Mesendoderm (in vitro differentiated cells): ENCODE measurements at regions not wholly inside any gene's neighbourhood (a gene's known extent, or its start where the extent isn't known, plus 50 kb on each side); places are given as distances from the start of the nearest gene placed in this dataset.
"Not testable (repeated sequence)": the region's sequence is repeated elsewhere in the genome, so short reads cannot be mapped to it uniquely, and the experiment has no call there.

Experiments used
- DNase-seq: peaks from one replicate; pipeline ENCODE4 v3.0.0; 2013
- H2AK5ac ChIP-seq: 2 replicates; pipeline ENCODE4 v1.6.1; 2013; ENCODE audit warnings: low read length, inconsistent platforms
- H2BK120ac ChIP-seq: 2 replicates; pipeline ENCODE4 v1.6.1; 2013; ENCODE audit warnings: low read depth, mild to moderate bottlenecking, low read length, moderate library complexity, mixed read lengths
- H2BK15ac ChIP-seq: replicated peaks from 2 replicates; pipeline ENCODE4 v1.6.1; 2013; ENCODE audit warnings: low read depth, mild to moderate bottlenecking, moderate library complexity
- H2BK5ac ChIP-seq: 2 replicates; pipeline ENCODE4 v1.6.1; 2013; ENCODE audit warnings: low read length, inconsistent platforms
- H3K18ac ChIP-seq: 2 replicates; pipeline ENCODE4 v1.6.1; 2013; ENCODE audit warnings: mild to moderate bottlenecking, low read length, mixed read lengths
- H3K23ac ChIP-seq: one replicate; pipeline ENCODE4 v1.6.1; 2013; ENCODE audit warnings: low read length
- H3K27ac ChIP-seq: 2 replicates; pipeline ENCODE4 v1.5.1; 2013; ENCODE audit warnings: low read depth, mild to moderate bottlenecking, inconsistent platforms, low read length, moderate library complexity
- H3K27me3 ChIP-seq: 2 replicates; pipeline ENCODE4 v1.6.1; 2013; ENCODE audit warnings: low read length, control low read depth, mild to moderate bottlenecking, inconsistent platforms; ENCODE audit not compliant: insufficient read depth, poor library complexity
- H3K36me3 ChIP-seq: 2 replicates; pipeline ENCODE4 v1.6.1; 2013; ENCODE audit warnings: low read length, inconsistent platforms; ENCODE audit not compliant: control insufficient read depth, insufficient read depth
- H3K4ac ChIP-seq: one replicate; pipeline ENCODE4 v1.6.1; 2013; ENCODE audit warnings: low read depth, mild to moderate bottlenecking, low read length, moderate library complexity
- H3K4me1 ChIP-seq: 2 replicates; pipeline ENCODE4 v1.6.1; 2013; ENCODE audit warnings: low read depth, low read length, inconsistent platforms; ENCODE audit not compliant: control insufficient read depth
- H3K4me2 ChIP-seq: 2 replicates; pipeline ENCODE4 v1.6.1; 2013; ENCODE audit warnings: low read length
- H3K4me3 ChIP-seq: 2 replicates; pipeline ENCODE4 v1.5.1; 2013; ENCODE audit warnings: mild to moderate bottlenecking, low read length
- H3K56ac ChIP-seq: one replicate; pipeline ENCODE4 v1.6.1; 2013; ENCODE audit warnings: low read length
- H3K79me1 ChIP-seq: 2 replicates; pipeline ENCODE4 v1.6.1; 2013; ENCODE audit warnings: low read length, inconsistent platforms
- H3K79me2 ChIP-seq: 2 replicates; pipeline ENCODE4 v1.6.1; 2013; ENCODE audit warnings: mild to moderate bottlenecking, low read length; ENCODE audit not compliant: control insufficient read depth, insufficient read depth
- H3K9ac ChIP-seq: 2 replicates; pipeline ENCODE4 v1.6.1; 2013; ENCODE audit warnings: low read length, inconsistent platforms
- H4K5ac ChIP-seq: one replicate; pipeline ENCODE4 v1.6.1; 2013; ENCODE audit warnings: low read length
- H4K8ac ChIP-seq: one replicate; pipeline ENCODE4 v1.6.1; 2013; ENCODE audit warnings: low read depth, mild to moderate bottlenecking, control low read depth, low read length, moderate library complexity
- WGBS: extraction: QIAGEN DNeasy Blood & Tissue Kit; methylation state at CpG from one replicate; pipeline ENCODE4 v1.1.7; 2013; ENCODE audit warnings: low lambda C conversion rate, missing lambda C conversion rate; ENCODE audit not compliant: insufficient coverage; ENCODE audit errors: extremely low coverage; 5-methylcytosine and 5-hydroxymethylcytosine counted together

DNA sequence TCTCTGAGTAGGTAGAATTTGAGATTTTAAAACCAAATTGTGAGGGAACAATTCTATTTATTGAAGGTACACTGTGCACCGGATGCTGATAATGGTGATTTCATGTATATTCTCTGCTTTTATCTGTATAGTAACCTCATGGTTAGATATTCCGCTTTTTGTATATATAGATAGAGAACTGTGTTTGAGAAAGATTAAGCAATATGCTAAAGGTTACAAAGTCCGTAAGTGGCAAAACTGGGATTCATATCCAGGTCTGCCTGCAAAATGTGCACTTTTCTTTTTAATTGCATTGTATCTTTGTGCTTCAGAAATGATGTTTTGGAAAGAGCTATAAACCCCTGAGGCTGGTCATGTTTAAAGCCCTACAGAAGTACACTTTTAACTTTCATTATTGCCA lies 635.4 kb upstream of the NECTIN3 start:
- Histone ChIP-seq H3K18ac (no peak overlapping the region), H3K27me3 (no peaks in the 10 kb centered on the region), H3K56ac (no peak overlapping the region), H3K23ac (no peak overlapping the region), H3K36me3 (no peaks in the 10 kb centered on the region), H3K4me2 (no peak overlapping the region), H2BK5ac (no peak overlapping the region), H3K79me1 (no peaks in the 10 kb centered on the region), H2AK5ac (no peak overlapping the region), H3K9ac (no peak overlapping the region), H2BK120ac (no peak overlapping the region), H4K5ac (no peak overlapping the region), H3K4me3 (no peak overlapping the region), H2BK15ac (no peak overlapping the region), H3K4ac (no peak overlapping the region), H3K27ac (no peak overlapping the region), H4K8ac (no peak overlapping the region), H3K79me2 (no peaks in the 10 kb centered on the region), H3K4me1 (no peaks in the 10 kb centered on the region)
- no CpG with 5 or more reads among the region's 3 CpGs for whole genome bisulfite sequencing
- DNase-seq = no peak

DNA sequence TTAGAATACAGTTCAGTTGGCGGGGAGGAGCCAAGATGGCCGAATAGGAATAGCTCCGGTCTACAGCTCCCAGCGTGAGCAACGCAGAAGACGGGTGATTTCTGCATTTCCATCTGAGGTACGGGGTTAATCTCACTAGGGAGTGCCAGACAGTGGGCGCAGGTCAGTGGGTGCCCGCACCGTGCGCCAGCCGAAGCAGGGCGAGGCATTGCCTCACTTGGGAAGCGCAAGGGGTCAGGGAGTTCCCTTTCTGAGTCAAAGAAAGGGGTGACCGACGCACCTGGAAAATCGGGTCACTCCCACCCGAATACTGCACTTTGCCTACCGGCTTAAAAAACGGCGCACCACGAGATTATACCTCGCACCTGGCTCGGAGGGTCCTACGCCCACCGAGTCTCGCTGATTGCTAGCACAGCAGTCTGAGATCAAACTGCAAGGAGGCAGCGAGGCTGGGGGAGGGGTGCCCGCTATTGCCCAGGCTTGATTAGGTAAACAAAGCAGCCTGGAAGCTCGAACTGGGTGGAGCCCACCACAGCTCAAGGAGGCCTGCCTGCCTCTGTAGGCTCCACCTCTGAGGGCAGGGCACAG lies 631.5 kb upstream of the NECTIN3 start:
- H2BK5ac ChIP-seq, H3K4me3 ChIP-seq, H3K4me2 ChIP-seq, H3K9ac ChIP-seq, H3K4me1 ChIP-seq, DNase-seq, H3K79me1 ChIP-seq, H3K27me3 ChIP-seq, H3K23ac ChIP-seq, H2BK120ac ChIP-seq, H3K27ac ChIP-seq, H4K8ac ChIP-seq, H3K18ac ChIP-seq, H2BK15ac ChIP-seq, H3K4ac ChIP-seq, H3K79me2 ChIP-seq, H2AK5ac ChIP-seq, H3K36me3 ChIP-seq, H4K5ac ChIP-seq, H3K56ac ChIP-seq: not testable (repeated sequence)
- WGBS = no CpG with 5 or more reads among the region's 30 CpGs

DNA sequence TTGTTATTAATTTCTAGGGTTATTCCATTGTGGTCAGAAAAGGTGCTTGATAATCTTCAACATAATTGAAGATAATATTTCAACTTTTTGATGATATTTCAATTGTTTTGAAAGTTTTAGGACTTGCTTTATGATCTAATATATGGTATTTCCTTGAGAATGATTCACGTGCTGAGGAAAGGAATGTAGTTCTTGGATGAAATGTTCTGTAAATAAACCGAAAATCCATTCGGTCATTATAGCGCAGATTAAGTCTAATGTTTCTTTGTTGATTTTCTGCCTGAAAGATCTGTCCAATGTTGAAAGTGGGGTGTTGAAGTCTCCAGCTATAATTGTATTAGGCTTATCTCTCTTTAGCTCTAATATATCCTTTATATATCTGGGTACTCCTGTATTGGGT lies 617.5 kb upstream of the NECTIN3 start:
- H3K4me3 ChIP-seq = no peak overlapping the region
- H2BK5ac ChIP-seq = no peak overlapping the region
- H4K5ac ChIP-seq = no peak overlapping the region
- no peak for DNase-seq
- no peak overlapping the region for H2BK15ac ChIP-seq
- no peak overlapping the region for H3K4ac ChIP-seq
- H3K56ac ChIP-seq = no peak overlapping the region
- no peak overlapping the region for H3K9ac ChIP-seq
- no peaks in the 10 kb centered on the region for H3K79me2 ChIP-seq
- no peak overlapping the region for H4K8ac ChIP-seq
- WGBS = no CpG with 5 or more reads among the region's 4 CpGs
- H2BK120ac ChIP-seq = no peak overlapping the region
- H3K4me2 ChIP-seq = no peak overlapping the region
- H3K23ac ChIP-seq = no peak overlapping the region
- H3K4me1 ChIP-seq = no peaks in the 10 kb centered on the region
- no peaks in the 10 kb centered on the region for H3K79me1 ChIP-seq
- H2AK5ac ChIP-seq = no peak overlapping the region
- no peaks in the 10 kb centered on the region for H3K36me3 ChIP-seq
- H3K18ac ChIP-seq = no peak overlapping the region
- no peak overlapping the region for H3K27ac ChIP-seq
- H3K27me3 ChIP-seq = no peaks in the 10 kb centered on the region

DNA sequence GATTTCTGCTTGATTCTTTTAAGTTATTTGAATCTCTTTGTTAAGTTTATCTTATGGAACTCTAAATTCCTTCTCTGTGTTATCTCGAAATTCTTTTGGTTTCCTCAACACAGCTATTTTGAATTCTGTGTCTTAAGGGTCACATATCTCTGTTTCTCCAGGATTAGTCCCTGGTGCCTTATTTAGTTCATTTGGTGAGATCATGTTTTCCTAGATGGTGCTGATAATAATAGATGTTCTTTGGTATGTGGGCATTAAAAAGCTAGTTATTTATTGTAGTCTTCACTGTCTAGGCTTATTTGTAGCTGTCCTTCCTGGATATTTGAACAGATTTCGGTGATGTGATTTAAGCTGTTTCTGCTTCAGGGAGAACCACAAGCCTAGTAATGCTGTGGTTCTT lies 615.6 kb upstream of the NECTIN3 start:
- Histone ChIP-seq H3K27ac (no peak overlapping the region), H3K9ac (no peak overlapping the region), H3K79me2 (no peaks in the 10 kb centered on the region), H3K27me3 (no peaks in the 10 kb centered on the region), H4K5ac (no peak overlapping the region), H2BK15ac (no peak overlapping the region), H2BK5ac (no peak overlapping the region), H2AK5ac (no peak overlapping the region), H3K4ac (no peak overlapping the region), H3K4me2 (no peak overlapping the region), H2BK120ac (no peak overlapping the region), H3K18ac (no peak overlapping the region), H3K23ac (no peak overlapping the region), H4K8ac (no peak overlapping the region), H3K36me3 (no peaks in the 10 kb centered on the region), H3K79me1 (no peaks in the 10 kb centered on the region), H3K56ac (no peak overlapping the region), H3K4me3 (no peak overlapping the region), H3K4me1 (no peaks in the 10 kb centered on the region)
- WGBS = no CpG with 5 or more reads among the region's 2 CpGs
- DNase-seq = no peak

DNA sequence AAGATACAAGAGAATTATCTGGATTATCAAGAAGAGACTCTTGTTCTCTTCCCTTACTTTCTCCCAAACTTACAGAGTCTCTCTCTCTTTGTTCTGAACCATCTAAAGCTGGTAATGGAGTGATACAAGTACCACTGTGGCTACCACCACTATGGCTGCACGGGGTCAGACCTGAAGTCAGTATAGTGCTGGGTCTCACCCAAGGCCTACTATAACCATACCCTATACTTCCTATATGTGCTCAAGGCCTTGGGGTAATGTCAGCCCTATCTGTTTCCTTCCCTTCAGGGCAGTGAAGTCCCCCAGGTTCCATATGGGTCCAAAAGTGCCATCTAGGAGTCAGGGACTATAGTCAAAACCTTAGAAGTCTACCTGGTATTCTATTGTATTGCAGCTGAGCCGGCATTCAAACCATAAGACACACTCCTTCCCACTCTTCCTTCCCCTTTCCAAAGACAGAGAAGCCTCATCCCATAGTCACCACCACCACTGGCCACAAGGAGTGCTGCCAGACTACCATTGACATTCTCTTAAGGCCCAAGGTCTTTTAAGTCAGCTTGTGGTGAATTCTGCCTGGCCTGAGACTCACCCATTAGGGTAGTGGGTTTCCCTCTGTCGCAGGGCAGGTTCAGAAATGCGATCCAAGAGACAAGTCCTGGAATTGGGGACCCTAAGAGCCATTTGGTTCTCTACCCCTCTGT lies 615.0 kb upstream of the NECTIN3 start:
- Histone ChIP-seq H3K56ac (no peak overlapping the region), H3K27ac (no peak overlapping the region), H3K36me3 (no peaks in the 10 kb centered on the region), H3K4me3 (no peak overlapping the region), H3K79me2 (no peaks in the 10 kb centered on the region), H4K5ac (no peak overlapping the region), H3K4ac (no peak overlapping the region), H3K27me3 (no peaks in the 10 kb centered on the region), H3K4me2 (no peak overlapping the region), H2BK15ac (no peak overlapping the region), H2AK5ac (no peak overlapping the region), H2BK120ac (no peak overlapping the region), H3K79me1 (no peaks in the 10 kb centered on the region), H4K8ac (no peak overlapping the region), H3K4me1 (no peaks in the 10 kb centered on the region), H3K18ac (no peak overlapping the region), H3K23ac (no peak overlapping the region), H2BK5ac (no peak overlapping the region), H3K9ac (no peak overlapping the region)
- WGBS = no CpG with 5 or more reads among the region's 4 CpGs
- DNase-seq = peak; percentile 22

DNA sequence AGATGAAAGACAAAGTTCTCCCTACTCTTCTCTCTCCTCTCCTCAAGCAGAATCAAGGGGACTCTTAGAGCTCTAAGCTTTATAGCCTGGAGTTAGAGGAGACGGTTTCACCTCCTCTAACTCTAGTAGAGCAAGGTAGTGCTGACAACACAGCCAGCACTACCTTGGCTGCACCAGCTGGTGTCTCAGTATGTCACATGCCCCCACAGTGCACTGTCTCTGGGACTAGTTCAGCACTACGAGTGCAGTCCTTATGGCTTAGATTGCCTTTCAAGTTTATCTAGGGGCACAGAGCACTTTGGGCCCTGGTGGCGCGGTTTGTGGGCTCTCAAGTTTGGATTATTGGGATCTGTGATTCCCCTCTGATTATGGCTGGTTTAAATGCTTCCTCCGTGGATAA lies 614.1 kb upstream of the NECTIN3 start:
- no CpG with 5 or more reads among the region's 5 CpGs for WGBS
- H2BK5ac ChIP-seq = no peak overlapping the region
- H3K4me1 ChIP-seq = no peaks in the 10 kb centered on the region
- DNase-seq = no peak
- no peak overlapping the region for H3K56ac ChIP-seq
- H3K79me1 ChIP-seq = no peaks in the 10 kb centered on the region
- H2BK120ac ChIP-seq = no peak overlapping the region
- H3K27me3 ChIP-seq = no peaks in the 10 kb centered on the region
- H3K27ac ChIP-seq = no peak overlapping the region
- H3K9ac ChIP-seq = no peak overlapping the region
- no peak overlapping the region for H3K18ac ChIP-seq
- H3K23ac ChIP-seq = no peak overlapping the region
- no peak overlapping the region for H4K5ac ChIP-seq
- H2BK15ac ChIP-seq = no peak overlapping the region
- no peaks in the 10 kb centered on the region for H3K36me3 ChIP-seq
- H2AK5ac ChIP-seq = no peak overlapping the region
- H4K8ac ChIP-seq = no peak overlapping the region
- no peak overlapping the region for H3K4ac ChIP-seq
- H3K4me2 ChIP-seq = no peak overlapping the region
- H3K4me3 ChIP-seq = no peak overlapping the region
- no peaks in the 10 kb centered on the region for H3K79me2 ChIP-seq
